Hematopoietic multipotent progenitor cell (in vitro differentiated cells): ENCODE measurements at regions not wholly inside any gene's neighbourhood (a gene's known extent, or its start where the extent isn't known, plus 50 kb on each side); places are given as distances from the start of the nearest gene placed in this dataset.
"Not testable (repeated sequence)": the region's sequence is repeated elsewhere in the genome, so short reads cannot be mapped to it uniquely, and the experiment has no call there.

ENCODE experiments used
- DNase-seq, 3 donors: peaks; one replicate each; pipeline ENCODE4 v3.0.0-alpha.2; 2011 to 2015; ENCODE audit warnings: low read depth in 2 of 3, low spot score in 2 of 3

DNA sequence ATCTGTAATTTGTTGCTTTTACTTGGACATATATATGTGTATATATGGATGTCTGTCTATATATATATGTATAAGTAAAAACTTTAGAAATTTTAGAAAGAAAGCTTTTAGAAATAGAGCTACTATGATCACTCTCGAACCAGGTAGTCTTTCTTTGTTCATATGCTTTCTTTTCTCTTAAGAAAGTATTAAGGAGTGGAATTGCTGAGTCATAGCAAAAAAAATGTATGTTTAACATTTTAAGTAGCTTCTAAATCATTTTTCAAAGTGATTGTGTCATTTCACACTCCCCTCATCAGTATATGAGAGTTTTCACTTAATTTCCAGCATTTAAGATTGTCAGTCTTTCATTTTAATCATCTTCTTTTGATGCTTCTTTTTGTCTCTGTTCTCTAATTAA, 447.9 kb upstream of the TECRL start:
- no peak for DNase-seq

DNA sequence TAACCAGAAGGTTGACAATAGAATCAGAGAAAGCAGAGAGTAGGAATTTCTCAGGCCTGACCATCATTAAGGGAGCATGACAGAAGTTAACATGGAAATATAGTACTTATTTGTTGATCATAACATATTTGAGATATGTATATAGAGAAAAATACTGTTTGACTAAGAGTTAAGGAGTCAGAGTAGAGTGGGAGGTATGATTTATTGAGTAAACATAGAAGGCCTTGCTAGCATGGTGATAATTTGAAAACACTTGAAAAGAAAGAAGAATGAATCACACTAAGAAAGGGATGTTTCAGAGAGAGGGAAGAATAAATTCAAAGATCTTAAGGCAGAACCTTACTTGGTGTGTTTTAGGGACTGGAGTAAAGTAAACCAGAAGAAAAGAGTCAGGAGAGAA, 437.2 kb upstream of the TECRL start:
- DNase-seq, result no peak

DNA sequence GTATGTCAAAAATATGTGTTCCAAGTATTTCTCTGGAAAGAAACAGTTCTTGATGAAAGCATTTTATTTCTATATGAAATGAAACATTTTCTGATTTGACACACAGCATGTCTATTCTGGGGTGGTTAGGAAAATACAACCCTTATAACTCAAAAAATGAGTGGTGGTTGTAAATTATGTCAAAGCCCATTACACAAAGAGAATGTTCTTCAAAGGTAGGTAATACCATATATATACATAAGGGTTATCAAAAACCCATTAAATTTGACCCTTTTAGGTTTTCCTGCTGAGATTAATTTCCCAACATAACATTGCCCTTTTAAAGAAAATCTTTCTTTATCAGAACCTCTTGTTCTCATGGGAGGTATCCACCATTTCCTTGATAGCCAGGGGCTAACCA, 420.5 kb upstream of the TECRL start:
- DNase-seq, result no peak

DNA sequence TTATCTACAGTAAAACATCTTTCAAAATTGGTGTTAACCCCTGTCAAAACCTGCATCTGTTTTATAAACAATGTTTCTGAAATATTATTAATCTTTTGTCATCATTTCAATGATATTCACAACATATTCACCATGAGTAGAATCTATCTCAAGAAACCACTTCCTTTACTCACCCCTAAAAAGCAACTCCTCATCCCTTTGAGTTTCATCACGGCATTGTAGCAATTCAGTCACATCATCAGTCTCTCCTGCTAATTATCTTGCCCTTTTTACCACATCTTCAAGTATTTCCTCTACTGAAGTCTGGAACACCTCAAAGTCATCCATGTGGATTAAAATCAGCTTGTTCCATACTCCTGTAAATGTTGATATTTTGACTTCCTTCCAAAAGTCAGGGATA, 415.3 kb upstream of the TECRL start:
- no peak for DNase-seq

DNA sequence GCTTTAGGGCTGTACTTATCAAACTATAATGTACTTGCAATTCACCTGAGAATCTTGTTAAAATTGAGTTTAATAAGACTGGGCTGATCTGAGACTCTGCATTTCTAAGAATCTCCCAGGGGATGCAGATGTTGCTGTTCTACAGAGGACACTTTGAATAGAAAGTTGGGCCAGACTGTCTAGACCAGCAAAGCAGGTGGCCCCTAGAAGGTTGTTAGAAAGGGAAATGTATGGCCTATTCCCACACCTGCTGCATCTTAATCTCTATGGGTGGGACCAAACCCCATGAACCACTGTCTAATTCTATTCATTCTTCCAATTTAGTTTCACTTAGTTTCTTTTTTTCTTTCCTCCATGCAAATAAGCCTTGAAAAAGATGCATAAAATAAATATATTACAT, 413.2 kb upstream of the TECRL start:
- no peak for DNase-seq

DNA sequence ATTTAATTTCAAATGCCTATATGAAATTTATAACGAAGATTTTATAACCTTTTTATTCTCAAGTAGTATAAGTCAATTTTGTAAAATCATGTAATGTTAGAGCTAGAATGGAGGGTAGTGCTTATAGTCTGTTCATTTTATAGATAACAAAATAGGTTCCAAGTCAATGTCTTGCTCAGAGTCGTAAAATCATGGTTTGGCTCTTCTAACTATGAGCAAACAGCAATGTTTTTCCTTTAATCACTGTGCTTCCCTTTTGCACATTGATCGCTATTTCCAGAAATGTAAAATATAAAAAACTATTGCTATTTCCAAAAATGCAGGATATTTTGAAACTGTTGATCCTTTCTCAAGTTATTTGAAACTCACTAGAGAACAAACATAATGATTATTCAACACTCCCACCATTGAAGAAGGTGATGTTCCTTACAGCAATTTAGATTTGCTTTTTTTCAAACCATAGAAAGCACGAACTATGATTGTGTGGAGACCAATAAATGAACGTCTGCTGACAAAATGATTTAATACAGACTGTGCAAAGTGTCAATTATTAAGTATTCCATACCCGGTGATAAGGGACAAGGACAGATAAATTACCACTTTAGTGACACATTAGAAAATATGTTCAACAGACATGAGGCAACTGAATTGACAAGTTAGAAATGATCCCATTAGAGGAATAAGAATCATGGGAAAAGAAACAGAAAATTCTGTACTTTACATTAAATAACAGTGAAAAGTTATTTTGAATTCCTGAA, 412.1 kb upstream of the TECRL start:
- no peak for DNase-seq

DNA sequence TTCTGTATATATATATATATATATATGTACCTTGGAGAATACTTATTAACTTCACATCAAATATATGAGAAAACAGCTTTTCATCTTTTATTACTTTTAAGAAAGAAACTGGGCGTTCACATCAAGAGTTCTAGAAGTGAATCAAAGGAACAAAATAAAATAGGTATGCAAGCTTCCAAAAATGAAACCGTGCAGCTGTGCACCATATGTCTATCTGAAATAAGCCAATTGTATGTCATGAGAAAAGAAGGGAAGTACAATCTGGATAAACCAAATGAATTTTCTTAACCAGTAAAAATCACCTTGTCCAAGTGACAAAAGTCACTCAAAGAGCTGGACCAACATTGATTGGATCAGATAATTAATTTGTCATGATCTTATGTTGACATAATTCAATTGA, 405.4 kb upstream of the TECRL start:
- no peak for DNase-seq

DNA sequence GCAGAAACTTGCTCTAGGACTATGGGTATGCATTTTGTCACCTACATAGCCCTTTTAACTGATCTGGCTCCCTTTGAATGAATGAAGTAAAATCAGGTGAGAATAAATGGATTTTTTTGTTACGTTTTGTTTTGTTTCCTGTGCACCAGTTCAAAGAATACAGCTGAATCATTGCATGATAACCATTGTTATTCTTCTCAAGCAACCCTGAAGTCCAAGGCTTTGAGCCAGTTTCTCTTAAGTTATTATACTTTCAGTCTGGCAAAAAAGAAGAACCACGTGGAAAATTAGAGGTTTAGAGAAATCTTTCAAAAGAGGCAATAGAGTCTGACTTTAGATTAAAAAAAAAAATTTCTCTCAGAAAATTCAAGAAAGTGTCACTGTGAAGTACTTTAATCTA, 398.6 kb upstream of the TECRL start:
- DNase-seq, result no peak

GRCh38 chr4:64799751-64800150, 390.5 kb upstream of the TECRL start:
- DNase-seq, result no peak

DNA sequence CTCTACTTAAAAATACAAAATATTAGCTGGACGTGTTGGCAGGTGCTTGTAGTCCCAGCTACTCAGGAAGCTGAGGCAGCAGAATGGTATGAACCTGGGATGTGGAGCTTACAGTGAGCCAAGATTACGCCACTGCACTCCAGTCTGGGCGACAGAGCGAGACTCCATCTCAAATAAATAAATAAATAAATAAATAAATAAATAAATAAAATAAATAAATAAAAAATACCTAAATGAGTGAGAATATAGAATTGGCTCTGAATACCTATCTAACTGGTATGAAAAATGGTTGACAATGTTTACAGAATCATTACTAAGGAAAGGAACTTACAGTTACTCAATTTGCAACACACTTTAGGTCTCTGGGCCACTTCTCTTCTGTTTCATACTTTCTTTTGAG, 389.6 kb upstream of the TECRL start:
- not testable (repeated sequence) for DNase-seq

GRCh38 chr4:64796581-64796980, 387.3 kb upstream of the TECRL start:
- DNase-seq, result no peak

GRCh38 chr4:64784125-64784524, 374.9 kb upstream of the TECRL start:
- DNase-seq, result no peak

DNA sequence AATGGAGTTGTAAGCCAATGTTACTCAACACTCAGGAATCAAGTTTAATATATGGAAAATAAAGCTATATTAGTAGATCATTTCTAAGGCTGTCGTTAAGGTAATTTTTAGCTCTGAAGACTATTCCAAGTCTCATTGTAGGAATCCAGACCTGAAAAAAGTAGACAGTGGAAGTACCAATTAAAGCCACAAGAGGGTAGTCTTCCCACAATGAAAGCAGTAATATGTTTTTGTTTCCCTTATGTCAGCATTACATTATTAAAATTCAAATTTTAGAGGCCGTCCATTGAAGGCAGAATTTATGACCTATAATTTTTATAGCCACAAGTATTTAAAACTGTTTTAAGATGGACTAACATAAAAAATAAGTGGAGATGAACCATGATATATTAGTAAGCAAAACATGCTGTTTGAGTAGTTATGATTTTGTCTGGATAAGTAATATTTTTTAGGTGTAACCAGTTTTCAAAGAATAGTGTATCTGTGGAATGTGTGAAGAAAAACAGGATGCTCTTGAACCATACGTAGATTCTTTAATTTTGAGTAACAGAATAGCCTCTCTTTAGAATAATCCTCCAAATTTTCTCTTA, 372.6 kb upstream of the TECRL start:
- DNase-seq, result peak in 2 of 3 donors; percentile 11 to 38

- DNase-seq, result no peak
Observed at GRCh38 chr4:64780664-64781063, 371.4 kb upstream of the TECRL start.

DNA sequence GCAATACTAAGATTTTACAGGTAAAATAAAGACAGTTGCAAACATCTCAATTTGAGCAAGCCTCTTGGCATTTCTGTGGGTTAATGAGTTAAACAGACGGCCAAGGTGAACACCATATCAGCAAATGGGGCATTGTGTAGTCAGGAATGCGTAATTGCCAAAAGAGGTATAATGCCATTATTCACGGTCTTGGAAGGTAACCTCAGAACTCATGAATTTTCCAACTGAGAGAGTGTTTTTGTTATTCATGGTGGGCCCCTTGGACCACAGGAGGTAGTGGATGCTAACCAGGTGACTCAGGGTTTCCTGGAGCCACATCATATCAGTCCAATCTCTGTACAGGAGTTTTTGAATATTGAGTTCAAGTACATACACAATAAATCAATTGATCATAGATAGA, 368.0 kb upstream of the TECRL start:
- DNase-seq, result no peak

- no peak for DNase-seq
Observed at GRCh38 chr4:64776820-64777219, 367.6 kb upstream of the TECRL start.

GRCh38 chr4:64774626-64775025, 365.4 kb upstream of the TECRL start:
- DNase-seq, result no peak

DNA sequence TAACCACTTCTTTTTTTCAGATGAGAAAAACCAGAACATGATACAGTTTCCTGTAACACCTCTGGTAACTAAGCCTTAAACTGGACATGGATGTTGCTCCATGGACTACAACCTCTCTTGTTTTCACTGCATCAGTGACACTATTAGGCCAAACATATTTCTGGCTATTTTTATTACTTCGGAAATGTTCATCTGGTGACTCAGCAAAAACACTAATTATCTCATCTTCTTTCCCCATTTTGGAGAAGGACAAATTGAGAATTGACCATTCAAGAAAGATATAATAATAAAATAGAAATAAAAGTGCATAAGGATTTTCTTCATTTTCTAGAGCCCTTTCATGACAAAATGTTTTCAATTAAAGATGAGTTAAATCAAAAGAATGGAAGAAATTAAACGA, 361.9 kb upstream of the TECRL start:
- no peak for DNase-seq

DNA sequence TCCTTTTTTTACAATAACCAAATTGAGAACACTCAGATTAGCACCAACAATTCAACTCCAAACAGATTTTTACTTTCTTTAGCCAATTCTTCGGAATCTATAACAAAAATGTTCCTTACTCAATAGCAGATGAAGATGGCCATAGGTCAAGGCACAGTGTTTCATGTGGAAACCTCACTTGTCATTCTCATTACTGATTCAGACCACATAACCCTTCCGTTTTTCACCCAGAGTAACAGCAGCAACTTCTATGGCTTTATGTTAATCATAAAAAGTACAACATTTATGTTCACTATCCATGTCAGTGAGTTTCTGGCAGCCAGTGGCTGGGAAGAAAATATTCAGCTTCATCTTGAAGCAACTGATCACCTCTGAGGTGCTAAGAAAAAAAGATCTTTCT, 358.3 kb upstream of the TECRL start:
- no peak for DNase-seq

- DNase-seq, result no peak
Observed at GRCh38 chr4:64766565-64766964, 357.3 kb upstream of the TECRL start.

GRCh38 chr4:64756016-64756415, 346.8 kb upstream of the TECRL start:
- no peak for DNase-seq

GRCh38 chr4:64747919-64748715, 338.9 kb upstream of the TECRL start:
- no peak for DNase-seq
